Mucosa of descending colon (tissue), 3 donors: ENCODE measurements at regions not wholly inside any gene's neighbourhood (a gene's known extent, or its start where the extent isn't known, plus 50 kb on each side); places are given as distances from the start of the nearest gene placed in this dataset.
A peak's percentile ranks its signal among the peaks of the same experiment; 100 is the strongest.

Experiments used
- ATAC-seq: fragments of 200-7000 bp; cut with Tn5 transposase; one replicate; pipeline ENCODE4 v1.9.1; 2020; ENCODE audit warnings: mild to moderate bottlenecking, moderate library complexity
- DNase-seq, 3 donors: peaks; one replicate each; pipeline ENCODE4 v3.0.0-alpha.2; 2020
- H3K36me3 ChIP-seq: fragments of 200-600 bp; one replicate; pipeline ENCODE4 v1.8.0; 2021; ENCODE audit warnings: low read depth, mild to moderate bottlenecking
- H3K4me1 ChIP-seq: fragments of 200-600 bp; one replicate; pipeline ENCODE4 v1.8.0; 2021; ENCODE audit warnings: low read depth, mild to moderate bottlenecking
- H3K4me3 ChIP-seq: fragments of 200-600 bp; one replicate; pipeline ENCODE4 v1.8.0; 2021; ENCODE audit warnings: mild to moderate bottlenecking
- H3K9me3 ChIP-seq: fragments of 200-600 bp; one replicate; pipeline ENCODE4 v1.8.0; 2021; ENCODE audit warnings: mild to moderate bottlenecking
- intact Hi-C, 2 donors: fragments of 100-400 bp; cut with DNase I in 1 of 2; cut with micrococcal nuclease in 1 of 2; formaldehyde crosslinking; loops; one replicate each; pipeline versions ENCODE4 v1.11.0 to v1.11.1; 2022; cut with DNase I, micrococcal nuclease
- TF ChIP-seq, protein P1 (sequence below): fragments of 200-600 bp; IDR thresholded peaks from one replicate; pipeline ENCODE4 v1.8.0; 2022; ENCODE audit warnings: antibody characterized with exemption, mild to moderate bottlenecking
- donor health status: DM: no; HTN: no; CAD: no; lungs with moderate emphysema.
- donor health status: DM: no; HTN: no; CAD: no.
- donor health status: DM: no; HTN: yes; CAD: no.

DNA sequence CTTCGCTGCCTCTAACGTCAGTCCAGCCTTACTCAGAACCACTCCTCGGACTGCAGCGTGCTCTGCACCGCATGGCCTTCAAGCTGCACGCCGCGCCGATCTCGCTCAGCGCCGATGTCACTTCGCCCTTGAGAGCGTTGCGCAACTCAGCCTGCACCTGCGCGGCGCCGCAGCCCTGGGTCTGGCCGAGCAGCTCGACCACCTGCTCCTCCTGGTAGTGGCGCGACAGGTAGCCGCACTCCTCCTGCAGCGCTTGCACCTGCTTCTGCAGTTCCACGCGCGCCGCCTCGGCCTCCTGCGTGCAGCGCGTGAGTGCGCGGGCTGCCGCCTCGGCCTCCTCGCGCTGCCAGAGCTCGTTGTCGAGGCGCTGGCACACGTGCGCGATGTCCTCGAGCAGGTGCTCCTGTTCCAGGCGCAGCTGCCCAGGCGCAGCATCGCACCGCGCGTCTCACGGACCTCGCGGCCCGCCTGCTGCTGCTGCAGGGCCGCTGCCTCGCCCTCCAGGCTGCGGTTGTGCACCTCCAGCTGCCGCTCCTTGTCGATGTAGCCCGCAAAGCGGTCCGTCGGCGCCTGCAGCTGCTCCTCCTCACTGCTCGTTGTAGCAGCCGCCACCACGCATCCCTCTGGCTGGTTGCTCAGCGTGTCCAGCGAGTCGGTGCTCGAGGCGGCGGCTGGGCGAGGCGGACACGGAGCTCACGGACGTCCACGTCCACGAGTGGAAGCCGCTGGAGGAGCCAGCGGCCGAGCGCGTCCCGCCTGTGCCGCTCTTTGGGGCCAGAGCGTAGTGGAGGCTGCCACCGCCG, 380.6 kb upstream of the CHD6 start:
- Histone ChIP-seq H3K4me3 (no peak overlapping the region), H3K36me3 (no peaks in the 10 kb centered on the region), H3K4me1 (no peaks in the 10 kb centered on the region), H3K9me3 (no peaks in the 10 kb centered on the region)
- ATAC-seq, result no peak
- intact Hi-C loops, result no loop called here
- TF ChIP-seq, protein P1, sequence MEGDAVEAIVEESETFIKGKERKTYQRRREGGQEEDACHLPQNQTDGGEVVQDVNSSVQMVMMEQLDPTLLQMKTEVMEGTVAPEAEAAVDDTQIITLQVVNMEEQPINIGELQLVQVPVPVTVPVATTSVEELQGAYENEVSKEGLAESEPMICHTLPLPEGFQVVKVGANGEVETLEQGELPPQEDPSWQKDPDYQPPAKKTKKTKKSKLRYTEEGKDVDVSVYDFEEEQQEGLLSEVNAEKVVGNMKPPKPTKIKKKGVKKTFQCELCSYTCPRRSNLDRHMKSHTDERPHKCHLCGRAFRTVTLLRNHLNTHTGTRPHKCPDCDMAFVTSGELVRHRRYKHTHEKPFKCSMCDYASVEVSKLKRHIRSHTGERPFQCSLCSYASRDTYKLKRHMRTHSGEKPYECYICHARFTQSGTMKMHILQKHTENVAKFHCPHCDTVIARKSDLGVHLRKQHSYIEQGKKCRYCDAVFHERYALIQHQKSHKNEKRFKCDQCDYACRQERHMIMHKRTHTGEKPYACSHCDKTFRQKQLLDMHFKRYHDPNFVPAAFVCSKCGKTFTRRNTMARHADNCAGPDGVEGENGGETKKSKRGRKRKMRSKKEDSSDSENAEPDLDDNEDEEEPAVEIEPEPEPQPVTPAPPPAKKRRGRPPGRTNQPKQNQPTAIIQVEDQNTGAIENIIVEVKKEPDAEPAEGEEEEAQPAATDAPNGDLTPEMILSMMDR, result no peak
- DNase-seq, result peak in 1 of 3 donors; percentile 45

DNA sequence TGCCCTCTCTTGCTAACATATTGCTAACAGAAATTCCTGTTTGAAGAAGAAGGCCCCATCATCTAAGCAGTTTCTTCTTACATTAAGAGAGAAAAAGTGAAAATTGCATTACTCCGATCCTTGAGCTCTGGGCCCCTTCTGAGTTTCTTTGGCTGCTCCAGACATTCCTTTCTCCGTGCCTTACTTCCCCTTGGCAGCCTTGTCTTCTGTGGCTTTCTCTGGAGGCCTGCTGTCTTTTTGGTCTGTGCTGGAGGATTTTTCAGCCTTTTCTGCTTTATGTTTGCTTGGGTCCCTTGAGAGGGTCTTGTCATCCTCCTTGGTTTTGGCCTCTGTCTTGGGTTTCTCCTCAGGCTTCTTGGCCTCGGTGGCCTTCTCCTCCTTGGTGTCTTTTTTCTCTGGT, 378.8 kb upstream of the CHD6 start:
- Histone ChIP-seq H3K4me3 (no peak overlapping the region), H3K4me1 (no peaks in the 10 kb centered on the region), H3K36me3 (no peaks in the 10 kb centered on the region), H3K9me3 (no peaks in the 10 kb centered on the region)
- no peak for ATAC-seq
- DNase-seq, result no peak
- intact Hi-C loops, result no loop called here
- TF ChIP-seq, protein P1, result no peak

DNA sequence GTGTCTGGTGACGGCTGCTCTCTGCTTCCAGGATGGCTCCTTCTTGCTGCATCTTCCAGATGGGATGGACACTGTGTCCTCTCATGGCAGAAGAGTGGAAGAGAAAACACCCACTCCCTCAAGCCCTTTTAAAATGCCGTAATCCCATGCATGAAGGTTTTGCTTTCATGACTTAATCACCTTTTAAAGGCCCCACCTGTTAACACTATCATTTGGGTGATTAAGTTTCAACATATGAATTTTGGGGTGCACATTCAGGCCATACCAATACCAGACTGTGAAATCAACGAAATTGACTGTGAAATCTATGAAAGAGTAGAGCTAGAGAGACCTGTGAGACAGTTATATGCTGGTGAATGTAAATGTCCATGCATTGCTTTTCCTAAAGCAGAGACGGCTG, 374.3 kb upstream of the CHD6 start:
- no peaks in the 10 kb centered on the region for H3K9me3 ChIP-seq
- no peak overlapping the region for H3K4me3 ChIP-seq
- H3K36me3 ChIP-seq, result no peaks in the 10 kb centered on the region
- no peaks in the 10 kb centered on the region for H3K4me1 ChIP-seq
- no peak for DNase-seq
- intact Hi-C loops, result no loop called here
- ATAC-seq, result no peak
- TF ChIP-seq, protein P1, result no peak

- no peak overlapping the region for H3K4me3 ChIP-seq
- DNase-seq, result no peak
- H3K36me3 ChIP-seq, result no peaks in the 10 kb centered on the region
- no peaks in the 10 kb centered on the region for H3K4me1 ChIP-seq
- ATAC-seq, result no peak
- TF ChIP-seq, protein P1, result no peak
- H3K9me3 ChIP-seq, result no peaks in the 10 kb centered on the region
- intact Hi-C loops, result no loop called here
Observed at GRCh38 chr20:41991412-41991811, 373.2 kb upstream of the CHD6 start.

- no peak for DNase-seq
- H3K4me3 ChIP-seq, result no peak overlapping the region
- no peaks in the 10 kb centered on the region for H3K4me1 ChIP-seq
- ATAC-seq, result no peak
- intact Hi-C loops, result no loop called here
- H3K36me3 ChIP-seq, result no peaks in the 10 kb centered on the region
- TF ChIP-seq, protein P1, result no peak
- H3K9me3 ChIP-seq, result no peaks in the 10 kb centered on the region
Observed at GRCh38 chr20:41989935-41990635, 371.9 kb upstream of the CHD6 start.
